A673 (cell line): ENCODE measurements at regions not wholly inside any gene's neighbourhood (a gene's known extent, or its start where the extent isn't known, plus 50 kb on each side); places are given as distances from the start of the nearest gene placed in this dataset.

ENCODE experiments used
- CTCF ChIP-seq: fragments of 300-800, 200-600 bp; sonication (generic); conservative IDR thresholded peaks from 2 replicates; pipeline ENCODE4 v1.5.1; 2017; ENCODE audit warnings: low read depth, mild to moderate bottlenecking, antibody characterized with exemption, low read length, moderate library complexity, mixed read lengths
- EZH2 ChIP-seq: fragments of 200-600 bp; sonication (generic); IDR thresholded peaks from 2 replicates; pipeline ENCODE4 v1.6.1; 2017; ENCODE audit warnings: borderline replicate concordance, low read depth, mild to moderate bottlenecking, mixed read lengths, antibody characterized with exemption, low read length; ENCODE audit not compliant: poor library complexity, severe bottlenecking

GRCh38 chr20:12414446-12415274 lies 497.0 kb downstream of the BTBD3 start:
- TF ChIP-seq CTCF (no peak), EZH2 (no peak)
